ENCODE measurements at regions not wholly inside any gene's neighbourhood (a gene's known extent, or its start where the extent isn't known, plus 50 kb on each side); places are given as distances from the start of the nearest gene placed in this dataset.

DNA sequence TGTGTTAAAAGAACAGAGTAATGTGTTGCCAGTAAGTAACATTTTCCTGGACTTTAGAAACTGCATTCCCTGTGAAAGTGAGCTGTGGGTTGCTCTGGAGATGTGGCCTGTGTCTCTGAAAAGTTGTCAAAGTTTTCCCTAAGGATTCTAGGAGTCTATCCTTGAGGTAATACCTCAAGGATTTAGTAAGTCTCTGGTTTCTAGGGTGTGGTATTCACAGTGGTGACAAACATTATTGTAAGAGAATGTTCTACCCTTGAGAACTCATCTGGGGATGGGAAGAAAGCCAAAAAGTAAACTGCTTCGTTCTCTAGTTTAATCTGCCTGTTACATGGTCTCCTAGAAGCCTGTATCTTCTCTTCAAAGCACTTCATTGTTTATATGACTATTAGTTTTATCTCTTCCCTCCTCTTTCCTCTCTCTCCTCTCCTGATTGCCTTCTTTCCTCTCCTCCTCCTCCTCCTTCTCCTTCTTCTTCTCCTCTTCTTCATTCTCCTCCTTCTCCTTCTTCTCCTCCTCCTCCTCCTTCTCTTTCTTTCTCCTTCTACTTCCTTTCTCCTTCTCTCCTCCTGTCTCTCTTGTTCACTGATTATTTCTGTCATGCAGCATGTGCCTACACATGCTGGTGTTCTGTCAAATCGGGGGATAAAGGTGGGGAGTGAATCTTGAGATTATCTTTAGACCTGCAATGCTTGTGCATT lies 321.3 kb downstream of the PTTG2 start:
- TF ChIP-seq, protein P1, sequence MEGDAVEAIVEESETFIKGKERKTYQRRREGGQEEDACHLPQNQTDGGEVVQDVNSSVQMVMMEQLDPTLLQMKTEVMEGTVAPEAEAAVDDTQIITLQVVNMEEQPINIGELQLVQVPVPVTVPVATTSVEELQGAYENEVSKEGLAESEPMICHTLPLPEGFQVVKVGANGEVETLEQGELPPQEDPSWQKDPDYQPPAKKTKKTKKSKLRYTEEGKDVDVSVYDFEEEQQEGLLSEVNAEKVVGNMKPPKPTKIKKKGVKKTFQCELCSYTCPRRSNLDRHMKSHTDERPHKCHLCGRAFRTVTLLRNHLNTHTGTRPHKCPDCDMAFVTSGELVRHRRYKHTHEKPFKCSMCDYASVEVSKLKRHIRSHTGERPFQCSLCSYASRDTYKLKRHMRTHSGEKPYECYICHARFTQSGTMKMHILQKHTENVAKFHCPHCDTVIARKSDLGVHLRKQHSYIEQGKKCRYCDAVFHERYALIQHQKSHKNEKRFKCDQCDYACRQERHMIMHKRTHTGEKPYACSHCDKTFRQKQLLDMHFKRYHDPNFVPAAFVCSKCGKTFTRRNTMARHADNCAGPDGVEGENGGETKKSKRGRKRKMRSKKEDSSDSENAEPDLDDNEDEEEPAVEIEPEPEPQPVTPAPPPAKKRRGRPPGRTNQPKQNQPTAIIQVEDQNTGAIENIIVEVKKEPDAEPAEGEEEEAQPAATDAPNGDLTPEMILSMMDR (conservative IDR thresholded peaks at IDR 0.05) = no peak
- TF ChIP-seq ZFX (IDR thresholded peaks at IDR 0.05) = no peak

Data from C4-2B (cell line).